ENCODE measurements at regions not wholly inside any gene's neighbourhood (a gene's known extent, or its start where the extent isn't known, plus 50 kb on each side); places are given as distances from the start of the nearest gene placed in this dataset.

GRCh38 chr9:79939819-79940218 is 368.1 kb downstream of the TLE4 start:
- no peak for DNase-seq (ENCODE audit: extremely low spot score)
- peaks cover 0 to 6% (median 2%) of the 10 kb centered on the region in 4 donors for H3K4me1 ChIP-seq
- WGBS = 44% methylated on average over 5 of the region's 5 CpGs
- H3K4me3 ChIP-seq = no peak overlapping the region
- TF ChIP-seq POLR2AphosphoS5 (IDR thresholded peaks at IDR 0.05) = no peak
- no peak for TF ChIP-seq EP300 (IDR thresholded peaks at IDR 0.05)
- TF ChIP-seq CTCF (IDR thresholded peaks at IDR 0.05) = no peak
- TF ChIP-seq POLR2A (IDR thresholded peaks at IDR 0.05; ENCODE audit: low read depth) = no peak
- H3K27me3 ChIP-seq = no peaks in the 10 kb centered on the region
- H3K27ac ChIP-seq (replicated peaks in 1 of 4) = no peak overlapping the region
- intact Hi-C loops (cut with DNase I) = no loop called here
- H3K9me3 ChIP-seq = no peaks in the 10 kb centered on the region
- no peaks in the 10 kb centered on the region for H3K36me3 ChIP-seq

- intact Hi-C loops (cut with DNase I) = no loop called here
- H3K9me3 ChIP-seq = no peaks in the 10 kb centered on the region
- H3K27me3 ChIP-seq = no peaks in the 10 kb centered on the region
- no peak overlapping the region for H3K27ac ChIP-seq (replicated peaks in 1 of 4)
- peaks cover 0 to 5% (median 0%) of the 10 kb centered on the region in 4 donors for H3K4me1 ChIP-seq
- WGBS = 96% methylated on average over 4 of the region's 4 CpGs
- no peaks in the 10 kb centered on the region for H3K36me3 ChIP-seq
- no peak overlapping the region for H3K4me3 ChIP-seq
- no peak for TF ChIP-seq EP300 (IDR thresholded peaks at IDR 0.05)
- TF ChIP-seq CTCF (IDR thresholded peaks at IDR 0.05) = no peak
- TF ChIP-seq POLR2AphosphoS5 (IDR thresholded peaks at IDR 0.05) = no peak
- no peak for TF ChIP-seq POLR2A (IDR thresholded peaks at IDR 0.05; ENCODE audit: low read depth)
- DNase-seq (ENCODE audit: extremely low spot score) = no peak
Observed at GRCh38 chr9:79936336-79936735, 364.6 kb downstream of the TLE4 start.

- TF ChIP-seq POLR2AphosphoS5 (IDR thresholded peaks at IDR 0.05) (no peak), EP300 (IDR thresholded peaks at IDR 0.05) (no peak), POLR2A (IDR thresholded peaks at IDR 0.05; ENCODE audit: low read depth) (no peak), CTCF (IDR thresholded peaks at IDR 0.05) (no peak)
- H3K4me1 ChIP-seq = no peaks in the 10 kb centered on the region
- H3K9me3 ChIP-seq = no peaks in the 10 kb centered on the region
- intact Hi-C loops (cut with DNase I) = no loop called here
- no peak overlapping the region for H3K4me3 ChIP-seq
- DNase-seq (ENCODE audit: extremely low spot score) = no peak
- H3K27me3 ChIP-seq = no peaks in the 10 kb centered on the region
- WGBS = 94% methylated on average over 4 of the region's 4 CpGs
- no peak overlapping the region for H3K27ac ChIP-seq (replicated peaks in 1 of 4)
- H3K36me3 ChIP-seq = no peaks in the 10 kb centered on the region
Observed at GRCh38 chr9:79929285-79929684, 357.5 kb downstream of the TLE4 start.

- no peak for DNase-seq (ENCODE audit: extremely low spot score)
- TF ChIP-seq EP300 (IDR thresholded peaks at IDR 0.05) = no peak
- no peak for TF ChIP-seq POLR2AphosphoS5 (IDR thresholded peaks at IDR 0.05)
- no peak for TF ChIP-seq POLR2A (IDR thresholded peaks at IDR 0.05; ENCODE audit: low read depth)
- no peak for TF ChIP-seq CTCF (IDR thresholded peaks at IDR 0.05)
- no peaks in the 10 kb centered on the region for H3K4me1 ChIP-seq
- H3K9me3 ChIP-seq = no peaks in the 10 kb centered on the region
- WGBS = 100% methylated on average over 4 of the region's 4 CpGs
- no peak overlapping the region for H3K4me3 ChIP-seq
- H3K27me3 ChIP-seq = no peaks in the 10 kb centered on the region
- intact Hi-C loops (cut with DNase I) = no loop called here
- no peak overlapping the region for H3K27ac ChIP-seq (replicated peaks in 1 of 4)
- H3K36me3 ChIP-seq = no peaks in the 10 kb centered on the region
Observed at GRCh38 chr9:79928661-79929223, 357.0 kb downstream of the TLE4 start.

- TF ChIP-seq POLR2A (IDR thresholded peaks at IDR 0.05; ENCODE audit: low read depth) (no peak), EP300 (IDR thresholded peaks at IDR 0.05) (no peak), POLR2AphosphoS5 (IDR thresholded peaks at IDR 0.05) (no peak), CTCF (IDR thresholded peaks at IDR 0.05) (no peak)
- DNase-seq (ENCODE audit: extremely low spot score) = no peak
- Histone ChIP-seq H3K27me3 (no peaks in the 10 kb centered on the region), H3K9me3 (no peaks in the 10 kb centered on the region), H3K36me3 (no peaks in the 10 kb centered on the region), H3K4me3 (no peak overlapping the region), H3K27ac (replicated peaks in 1 of 4) (no peak overlapping the region), H3K4me1 (no peaks in the 10 kb centered on the region)
- intact Hi-C loops (cut with DNase I) = no loop called here
Observed at GRCh38 chr9:79925326-79925725, 353.6 kb downstream of the TLE4 start.
